Esophagus squamous epithelium (tissue), 5 donors: ENCODE measurements at regions not wholly inside any gene's neighbourhood (a gene's known extent, or its start where the extent isn't known, plus 50 kb on each side); places are given as distances from the start of the nearest gene placed in this dataset.

Experiments
- DNase-seq: peaks from one replicate; lab custom pipeline; 2025; lab: John Stamatoyannopoulos, UW
- H3K27ac ChIP-seq, 4 donors: fragments of 200-600 bp; sonication (generic); one replicate each; pipeline ENCODE4 v1.5.1; 2016 to 2019; ENCODE audit warnings: mild to moderate bottlenecking in 1 of 4
- H3K27me3 ChIP-seq, 4 donors: fragments of 200-600 bp; sonication (generic); 1 replicate in 3 of 4; 2 replicates in 1 of 4; pipeline versions ENCODE4 v1.5.1 to v1.6.0; 2017 to 2021; ENCODE audit warnings: antibody characterized with exemption in 1 of 4
- H3K36me3 ChIP-seq, 3 donors: fragments of 200-600 bp; sonication (generic); one replicate each; pipeline ENCODE4 v1.5.1; 2016 to 2019
- H3K4me1 ChIP-seq, 3 donors: fragments of 200-600 bp; sonication (generic); one replicate each; pipeline ENCODE4 v1.5.1; 2017 to 2019
- H3K4me3 ChIP-seq, 4 donors: fragments of 200-600 bp; sonication (generic); 1 replicate in 3 of 4; 2 replicates in 1 of 4; pipeline ENCODE4 v1.5.1; 2016 to 2019; ENCODE audit warnings: mild to moderate bottlenecking in 2 of 4, moderate library complexity in 1 of 4
- H3K9me3 ChIP-seq, 3 donors: fragments of 200-600 bp; sonication (generic); one replicate each; pipeline ENCODE4 v1.5.1; 2016 to 2019
- CTCF ChIP-seq, 6 experiments: fragments of 450-650 bp in 4 of 6; fragments of 200-600 bp in 2 of 6; sonication (generic) in 2 of 6; IDR thresholded peaks; one replicate each; pipeline ENCODE4 v1.5.1; 2016 to 2019; ENCODE audit warnings: antibody characterized with exemption in 6 of 6, mild to moderate bottlenecking in 4 of 6, moderate library complexity in 4 of 6
- POLR2A ChIP-seq, 4 donors: fragments of 450-650 bp; IDR thresholded peaks; one replicate each; pipeline ENCODE4 v1.6.1; 2017; ENCODE audit warnings: antibody characterized with exemption in 4 of 4, mild to moderate bottlenecking in 4 of 4, moderate library complexity in 3 of 4
- WGBS, 2 donors: methylation state at CpG; one replicate each; pipeline ENCODE4 v1.1.5; 2018; 5-methylcytosine and 5-hydroxymethylcytosine counted together
- intact Hi-C: fragments of 100-400 bp; cut with DNase I; formaldehyde crosslinking; loops from one replicate; pipeline ENCODE4 v1.15.0; 2022
- donor health status: DM: yes; HTN: yes; CAD: no.

- Histone ChIP-seq H3K36me3 (no peaks in the 10 kb centered on the region), H3K4me3 (no peak overlapping the region), H3K9me3 (no peaks in the 10 kb centered on the region), H3K27ac (peak overlapping the region; percentile 37 to 71 (median 66)), H3K27me3 (no peaks in the 10 kb centered on the region), H3K4me1 (peaks cover 0 to 49% (median 14%) of the 10 kb centered on the region in 3 donors)
- DNase-seq: no peak
- intact Hi-C loops: loop anchor here (5.0 kb wide), 1 partner anchor 52 kb away; no protein-coding TSS in a partner anchor
- WGBS, 2 donors: 14 to 45% methylated on average over 2 of the region's 2 CpGs
- TF ChIP-seq POLR2A (IDR thresholded peaks at IDR 0.05): no peak
- TF ChIP-seq CTCF (IDR thresholded peaks at IDR 0.05): no peak
Measured at GRCh38 chr4:138034871-138035270, 207.3 kb downstream of the SLC7A11 start.

GRCh38 chr4:138032222-138032621 is 209.9 kb downstream of the SLC7A11 start:
- H3K4me1 ChIP-seq: peaks cover 0 to 49% (median 14%) of the 10 kb centered on the region in 3 donors

GRCh38 chr4:138030375-138030774 is 211.8 kb downstream of the SLC7A11 start:
- intact Hi-C loops: no loop called here
- Histone ChIP-seq H3K36me3 (no peaks in the 10 kb centered on the region), H3K4me3 (no peak overlapping the region), H3K4me1 (peaks cover 0 to 40% (median 6%) of the 10 kb centered on the region in 3 donors), H3K9me3 (no peaks in the 10 kb centered on the region), H3K27me3 (no peaks in the 10 kb centered on the region), H3K27ac (no peak overlapping the region)
- no peak for DNase-seq
- TF ChIP-seq CTCF (IDR thresholded peaks at IDR 0.05) (no peak), POLR2A (IDR thresholded peaks at IDR 0.05) (no peak)
- 80 to 84% methylated on average over 3 of the region's 3 CpGs for WGBS, 2 donors

More at GRCh38 chr4:138032222-138032621, 209.9 kb downstream of the SLC7A11 start:
- Histone ChIP-seq H3K36me3 (no peaks in the 10 kb centered on the region), H3K4me3 (no peak overlapping the region), H3K27ac (no peak overlapping the region), H3K27me3 (no peaks in the 10 kb centered on the region), H3K9me3 (no peaks in the 10 kb centered on the region)
- TF ChIP-seq CTCF (IDR thresholded peaks at IDR 0.05): no peak
- TF ChIP-seq POLR2A (IDR thresholded peaks at IDR 0.05): no peak
- DNase-seq: no peak
- intact Hi-C loops: no loop called here

- H3K27me3 ChIP-seq: no peaks in the 10 kb centered on the region
- no peak overlapping the region for H3K27ac ChIP-seq
- H3K9me3 ChIP-seq: no peaks in the 10 kb centered on the region
- no peaks in the 10 kb centered on the region for H3K36me3 ChIP-seq
- WGBS, 2 donors: 72 to 76% methylated on average over 1 of the region's 1 CpG
- TF ChIP-seq CTCF (IDR thresholded peaks at IDR 0.05) (no peak), POLR2A (IDR thresholded peaks at IDR 0.05) (no peak)
- peaks cover 0 to 27% (median 4%) of the 10 kb centered on the region in 3 donors for H3K4me1 ChIP-seq
- DNase-seq: no peak
- intact Hi-C loops: no loop called here
- H3K4me3 ChIP-seq: no peak overlapping the region
Measured at GRCh38 chr4:138028923-138029322, 213.2 kb downstream of the SLC7A11 start.

- no peaks in the 10 kb centered on the region for H3K27me3 ChIP-seq
- 40% methylated on average over 3 of the region's 3 CpGs for WGBS, 2 donors
- intact Hi-C loops: no loop called here
- H3K36me3 ChIP-seq: no peaks in the 10 kb centered on the region
- TF ChIP-seq CTCF (IDR thresholded peaks at IDR 0.05): no peak
- no peak for TF ChIP-seq POLR2A (IDR thresholded peaks at IDR 0.05)
- no peaks in the 10 kb centered on the region for H3K9me3 ChIP-seq
- H3K27ac ChIP-seq: no peak overlapping the region
- DNase-seq: no peak
- no peak overlapping the region for H3K4me3 ChIP-seq
- H3K4me1 ChIP-seq: no peaks in the 10 kb centered on the region
Measured at GRCh38 chr4:138021139-138021830, 220.9 kb downstream of the SLC7A11 start.
